Inflammatory macrophage (primary cell): ENCODE measurements at regions not wholly inside any gene's neighbourhood (a gene's known extent, or its start where the extent isn't known, plus 50 kb on each side); places are given as distances from the start of the nearest gene placed in this dataset.
"Not testable (repeated sequence)": the region's sequence is repeated elsewhere in the genome, so short reads cannot be mapped to it uniquely, and the experiment has no call there.

Experiments
- DNase-seq, 2 donors: peaks; one replicate each; pipeline ENCODE4 v3.0.0-alpha.2; 2020 to 2022

DNA sequence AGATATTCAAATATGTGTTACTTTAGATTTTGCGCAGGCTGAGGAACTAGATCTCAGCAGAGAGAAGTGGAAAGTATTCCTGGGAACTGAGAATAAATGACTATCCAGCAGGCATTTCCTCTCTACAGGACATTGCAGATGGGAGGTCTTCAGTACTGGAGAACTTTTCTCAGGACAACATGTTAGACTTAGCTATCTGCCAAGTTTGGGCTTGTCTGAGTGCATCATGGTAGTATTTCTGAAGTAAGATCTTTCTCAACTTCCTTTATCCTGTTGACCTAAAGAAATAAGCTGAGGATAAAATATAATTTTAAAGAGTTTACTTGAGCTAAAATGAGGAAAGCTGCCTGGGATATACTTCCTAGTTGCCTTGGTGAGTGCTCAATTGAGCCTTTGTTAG is 167.9 kb upstream of the BCHE start:
- DNase-seq = no peak

DNA sequence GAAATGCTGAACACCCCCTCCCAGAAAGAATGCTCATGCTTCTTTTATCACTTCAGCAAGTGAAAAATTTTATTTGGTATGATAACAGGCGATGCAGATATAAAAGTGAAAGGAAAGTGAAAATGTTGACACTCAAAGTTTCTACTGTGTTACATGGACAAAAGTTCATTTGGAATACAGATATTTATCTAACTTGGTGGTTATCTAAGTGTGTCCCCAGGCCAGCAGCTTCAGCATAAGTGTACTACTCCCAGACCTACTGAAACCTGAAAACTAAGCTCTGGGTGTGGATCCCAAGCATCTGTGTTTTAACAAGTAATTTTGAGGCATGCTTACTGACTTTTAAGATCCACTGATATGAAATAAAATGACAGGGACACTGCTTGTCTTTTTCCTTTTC is 157.1 kb upstream of the BCHE start:
- no peak for DNase-seq

- no peak for DNase-seq
Observed at GRCh38 chr3:165984589-165984988, 147.4 kb upstream of the BCHE start.

DNA sequence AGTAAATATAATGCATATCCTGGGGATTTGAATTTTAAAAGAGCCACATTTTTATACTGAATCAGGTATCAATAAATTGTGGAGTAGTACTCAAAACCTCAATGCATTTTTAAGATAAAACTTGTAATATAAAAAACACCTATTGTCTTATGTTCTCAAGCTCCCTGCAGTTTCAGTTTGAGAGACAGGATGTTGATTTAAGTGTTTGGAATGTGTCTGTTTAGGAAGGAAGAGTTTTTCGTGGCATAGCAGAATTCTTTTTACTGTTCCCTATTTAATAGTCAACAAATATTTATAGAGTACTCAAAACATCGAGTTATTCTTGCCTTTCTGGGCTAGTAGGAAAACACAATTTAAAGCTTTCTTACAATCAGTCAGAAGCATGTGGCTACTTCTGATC is 146.1 kb upstream of the BCHE start:
- DNase-seq = no peak

- no peak for DNase-seq
Observed at GRCh38 chr3:165981318-165981717, 144.1 kb upstream of the BCHE start.

- DNase-seq = not testable (repeated sequence)
Observed at GRCh38 chr3:165960825-165961224, 123.6 kb upstream of the BCHE start.

DNA sequence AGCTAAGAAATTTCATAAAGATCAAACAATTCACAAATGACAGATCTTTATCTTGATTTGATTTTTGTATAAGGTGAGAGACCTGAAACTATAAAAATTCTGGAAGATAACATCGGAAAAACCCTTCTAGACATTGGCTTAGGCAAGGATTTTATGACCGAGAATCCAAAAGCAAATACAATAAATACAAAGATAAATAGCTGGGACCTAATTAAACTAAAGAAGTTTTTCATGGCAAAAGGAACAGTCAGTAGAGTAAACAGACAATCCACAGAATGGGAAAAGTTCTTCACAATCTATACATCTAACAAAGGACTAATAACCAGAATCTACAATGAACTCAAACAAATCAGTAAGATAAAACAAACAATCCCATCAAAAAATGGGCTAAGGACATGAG is 116.9 kb upstream of the BCHE start:
- no peak for DNase-seq

- DNase-seq = no peak
Observed at GRCh38 chr3:165946360-165946759, 109.1 kb upstream of the BCHE start.

GRCh38 chr3:165938986-165939540 is 101.8 kb upstream of the BCHE start:
- no peak for DNase-seq

GRCh38 chr3:165936081-165936480 is 98.9 kb upstream of the BCHE start:
- DNase-seq = not testable (repeated sequence)

GRCh38 chr3:165924301-165924791 is 87.1 kb upstream of the BCHE start:
- DNase-seq = not testable (repeated sequence)

DNA sequence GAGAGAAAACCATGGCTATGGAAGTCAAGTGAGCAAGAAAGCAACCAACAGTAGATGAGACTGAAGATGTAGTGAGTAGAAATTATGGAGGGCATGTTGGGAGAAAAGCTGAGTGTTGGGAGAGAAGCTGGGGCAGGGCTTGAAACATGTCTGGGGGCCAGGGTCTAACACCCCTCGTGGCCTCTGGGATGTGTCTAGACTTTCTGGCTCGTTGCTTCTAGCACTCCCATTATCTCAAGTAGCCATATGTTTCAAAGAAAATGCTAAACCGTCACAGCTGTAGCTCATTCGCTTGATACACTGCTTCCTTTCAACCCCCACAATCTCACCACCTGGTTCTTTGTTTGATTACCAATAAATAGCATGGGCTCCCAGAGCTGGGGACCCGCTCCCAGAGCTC is 83.8 kb upstream of the BCHE start:
- no peak for DNase-seq

DNA sequence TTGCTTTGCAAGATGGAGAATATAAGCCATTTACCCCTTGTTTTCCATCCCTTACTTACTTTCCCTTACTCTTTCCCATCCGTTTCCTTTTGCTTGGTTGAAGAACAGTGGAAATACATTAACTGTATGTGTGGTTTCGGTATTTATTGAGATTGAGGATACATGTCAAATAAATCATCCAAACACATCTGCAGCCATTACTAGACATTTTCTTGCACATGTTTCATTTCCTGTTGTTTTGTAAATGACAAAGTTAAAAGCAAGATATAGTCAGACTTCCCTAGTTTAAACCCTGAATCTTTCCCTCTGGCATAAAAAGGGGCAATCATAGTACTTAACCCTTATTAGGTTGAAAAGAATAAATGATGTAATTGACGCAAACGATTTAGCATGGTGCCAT is 82.1 kb upstream of the BCHE start:
- DNase-seq = no peak

DNA sequence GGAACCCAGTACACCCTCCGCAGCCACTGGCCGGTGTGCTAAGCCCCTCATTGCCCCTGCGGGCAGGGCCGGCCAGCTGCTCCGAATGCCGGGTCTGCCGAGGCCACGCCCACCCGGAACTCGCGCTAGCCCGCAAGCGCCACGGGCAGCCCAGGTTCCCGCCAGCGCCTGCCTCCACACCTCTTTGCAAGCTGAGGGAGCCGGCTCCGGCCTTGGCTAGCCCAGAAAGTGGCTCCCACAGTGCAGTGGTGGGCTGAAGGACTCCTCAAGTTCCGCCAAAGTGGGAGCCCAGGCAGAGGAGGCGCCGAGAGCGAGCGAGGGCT is 81.4 kb upstream of the BCHE start:
- no peak for DNase-seq

DNA sequence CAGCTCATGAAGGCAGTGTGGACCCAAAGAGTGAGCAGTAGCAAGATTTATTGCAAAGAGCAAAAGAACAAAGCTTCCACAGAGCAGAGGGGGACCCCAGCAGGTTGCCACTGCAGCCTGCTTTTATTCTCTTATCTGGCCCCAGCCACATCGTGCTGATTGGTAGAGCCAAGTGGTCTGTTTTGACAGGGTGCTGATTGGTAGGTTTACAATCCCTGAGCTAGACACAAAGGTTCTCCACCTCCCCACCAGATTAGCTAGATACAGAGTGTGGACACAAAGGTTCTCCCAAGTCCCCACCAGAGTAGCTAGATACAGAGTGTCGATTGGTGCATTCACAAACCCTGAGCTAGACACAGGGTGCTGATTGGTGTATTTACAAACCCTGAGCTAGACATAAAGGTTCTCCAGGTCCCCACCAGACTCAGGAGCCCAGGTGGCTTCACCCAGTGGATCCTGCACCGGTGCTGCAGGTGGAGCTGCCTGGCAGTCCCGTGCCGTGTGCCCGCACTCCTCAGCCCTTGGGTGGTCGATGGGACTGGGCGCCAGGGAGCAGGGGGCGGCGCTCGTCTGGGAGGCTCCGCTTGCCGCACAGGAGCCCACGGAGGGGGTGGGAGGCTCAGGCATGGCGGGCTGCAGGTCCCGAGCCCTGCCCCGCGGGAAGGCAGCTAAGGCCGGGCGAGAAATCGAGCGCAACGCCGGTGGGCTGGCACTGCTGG is 80.9 kb upstream of the BCHE start:
- not testable (repeated sequence) for DNase-seq

GRCh38 chr3:165915104-165915503 is 77.9 kb upstream of the BCHE start:
- DNase-seq = not testable (repeated sequence)

GRCh38 chr3:165903885-165904630 is 66.8 kb upstream of the BCHE start:
- DNase-seq = no peak

DNA sequence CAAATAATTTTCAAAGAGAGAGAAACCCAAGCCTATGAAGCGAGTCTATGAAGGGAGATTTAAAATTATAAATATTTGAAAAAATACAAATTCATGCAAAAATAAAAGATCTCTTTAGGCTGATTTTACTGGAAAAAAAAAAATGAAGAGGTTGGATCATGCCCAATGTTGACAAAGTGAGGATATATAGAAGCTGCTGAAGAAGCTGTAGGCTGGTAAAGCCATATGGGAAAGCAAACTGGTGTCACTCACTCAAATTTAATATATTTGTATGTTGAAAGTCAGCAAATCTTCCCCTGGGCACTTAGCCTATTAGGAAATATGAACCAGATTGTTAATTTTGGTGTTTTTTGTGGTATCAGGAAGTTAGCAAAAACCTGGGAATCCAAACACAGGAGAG is 61.8 kb upstream of the BCHE start:
- no peak for DNase-seq

- DNase-seq = no peak
Observed at GRCh38 chr3:165897137-165897536, 59.9 kb upstream of the BCHE start.

DNA sequence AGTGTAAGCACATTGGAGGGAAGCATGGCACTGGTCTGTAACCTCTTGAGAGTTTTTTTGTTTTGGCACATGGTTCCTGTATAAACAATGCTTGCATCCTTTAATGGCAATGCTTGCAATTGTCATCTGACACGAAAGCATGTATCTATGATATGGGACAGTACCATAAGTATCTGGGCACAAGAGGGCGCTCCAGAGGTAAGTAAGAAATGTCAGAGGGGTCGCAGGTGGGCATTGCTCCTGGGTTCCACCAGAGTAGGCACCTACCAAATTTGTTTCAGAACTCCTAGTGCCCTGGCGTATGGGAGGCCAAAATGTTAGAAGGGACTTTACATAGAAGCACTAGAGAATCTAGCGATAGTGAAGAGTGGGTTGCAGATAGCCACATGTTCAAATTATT is 58.7 kb upstream of the BCHE start:
- DNase-seq = no peak

DNA sequence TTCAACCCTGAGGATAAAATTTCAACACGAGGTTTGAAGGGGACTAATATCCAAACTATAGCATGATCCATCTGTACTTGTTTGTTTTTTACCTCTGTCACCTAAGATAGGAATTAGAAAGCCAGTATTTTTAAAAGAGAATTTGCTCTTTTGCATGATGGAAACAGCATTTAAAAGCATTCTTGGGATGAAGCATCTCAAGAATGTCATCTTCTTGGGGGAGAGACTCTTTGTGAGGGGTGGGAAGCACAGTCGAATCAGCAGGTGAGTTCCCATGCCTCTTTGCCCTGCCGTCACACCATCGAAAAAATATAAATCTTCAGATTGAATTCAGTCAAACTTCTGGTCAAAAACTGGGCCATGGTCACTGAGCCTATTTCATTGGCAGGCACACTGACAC is 55.3 kb upstream of the BCHE start:
- DNase-seq = no peak
